GM10266 (cell line): ENCODE measurements at regions not wholly inside any gene's neighbourhood (a gene's known extent, or its start where the extent isn't known, plus 50 kb on each side); places are given as distances from the start of the nearest gene placed in this dataset.

Source experiments
- DNase-seq: peaks from one replicate; pipeline ENCODE4 v3.0.0; 2012; ENCODE audit errors: extremely low spot score
- TF ChIP-seq, protein P1 (sequence below): IDR thresholded peaks from 2 replicates; pipeline ENCODE4 v1.5.1; 2012; ENCODE audit warnings: mild to moderate bottlenecking, low read depth; ENCODE audit not compliant: control insufficient read depth, insufficient read depth; ENCODE audit errors: missing control alignments

DNA sequence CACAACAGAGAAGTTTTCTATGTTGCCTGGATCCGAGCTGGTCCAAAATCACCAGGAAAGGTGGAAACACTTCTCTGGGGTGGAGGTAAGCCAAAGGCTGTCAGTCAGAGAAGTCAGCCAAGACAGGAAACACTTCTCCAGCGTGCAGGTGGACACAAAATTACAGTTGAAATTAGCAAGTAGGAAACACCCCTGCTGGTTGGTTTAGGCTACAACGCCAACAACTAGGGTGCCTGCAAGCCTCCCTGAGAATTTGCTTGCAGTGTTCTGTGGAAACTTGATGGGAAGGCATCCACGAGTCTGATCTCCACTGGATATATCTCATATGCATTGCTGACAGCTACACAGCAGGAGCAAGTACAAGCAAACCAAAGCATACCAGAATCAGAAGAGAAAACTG, 600.5 kb downstream of the RERGL start:
- TF ChIP-seq, protein P1, sequence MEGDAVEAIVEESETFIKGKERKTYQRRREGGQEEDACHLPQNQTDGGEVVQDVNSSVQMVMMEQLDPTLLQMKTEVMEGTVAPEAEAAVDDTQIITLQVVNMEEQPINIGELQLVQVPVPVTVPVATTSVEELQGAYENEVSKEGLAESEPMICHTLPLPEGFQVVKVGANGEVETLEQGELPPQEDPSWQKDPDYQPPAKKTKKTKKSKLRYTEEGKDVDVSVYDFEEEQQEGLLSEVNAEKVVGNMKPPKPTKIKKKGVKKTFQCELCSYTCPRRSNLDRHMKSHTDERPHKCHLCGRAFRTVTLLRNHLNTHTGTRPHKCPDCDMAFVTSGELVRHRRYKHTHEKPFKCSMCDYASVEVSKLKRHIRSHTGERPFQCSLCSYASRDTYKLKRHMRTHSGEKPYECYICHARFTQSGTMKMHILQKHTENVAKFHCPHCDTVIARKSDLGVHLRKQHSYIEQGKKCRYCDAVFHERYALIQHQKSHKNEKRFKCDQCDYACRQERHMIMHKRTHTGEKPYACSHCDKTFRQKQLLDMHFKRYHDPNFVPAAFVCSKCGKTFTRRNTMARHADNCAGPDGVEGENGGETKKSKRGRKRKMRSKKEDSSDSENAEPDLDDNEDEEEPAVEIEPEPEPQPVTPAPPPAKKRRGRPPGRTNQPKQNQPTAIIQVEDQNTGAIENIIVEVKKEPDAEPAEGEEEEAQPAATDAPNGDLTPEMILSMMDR: no peak
- no peak for DNase-seq

GRCh38 chr12:17478908-17479673, 610.9 kb downstream of the RERGL start:
- no peak for DNase-seq
- TF ChIP-seq, protein P1: no peak

GRCh38 chr12:17470460-17470859, 619.5 kb downstream of the RERGL start:
- TF ChIP-seq, protein P1: no peak
- DNase-seq: no peak

- DNase-seq: no peak
- TF ChIP-seq, protein P1: no peak
Observed at GRCh38 chr12:17459214-17459613, 630.8 kb downstream of the RERGL start.

GRCh38 chr12:17456486-17456885, 633.5 kb downstream of the RERGL start:
- TF ChIP-seq, protein P1: no peak

GRCh38 chr12:17438141-17438540, 651.9 kb downstream of the RERGL start:
- TF ChIP-seq, protein P1: no peak
- DNase-seq: no peak

More at GRCh38 chr12:17456486-17456885, 633.5 kb downstream of the RERGL start:
- no peak for DNase-seq

- DNase-seq: no peak
- TF ChIP-seq, protein P1: no peak
Observed at GRCh38 chr12:17416748-17417147, 673.2 kb downstream of the RERGL start.
